HG03280 (cell line): ENCODE measurements at regions not wholly inside any gene's neighbourhood (a gene's known extent, or its start where the extent isn't known, plus 50 kb on each side); places are given as distances from the start of the nearest gene placed in this dataset.
A peak's percentile ranks its signal among the peaks of the same experiment; 100 is the strongest.
"Not testable (repeated sequence)": the region's sequence is repeated elsewhere in the genome, so short reads cannot be mapped to it uniquely, and the experiment has no call there.

Source experiments
- ATAC-seq: cut with Tn5 transposase; IDR thresholded peaks from one replicate; pipeline ENCODE4 v1.9.1; 2021; ENCODE audit warnings: mild to moderate bottlenecking, moderate library complexity; ENCODE audit not compliant: unreplicated experiment

DNA sequence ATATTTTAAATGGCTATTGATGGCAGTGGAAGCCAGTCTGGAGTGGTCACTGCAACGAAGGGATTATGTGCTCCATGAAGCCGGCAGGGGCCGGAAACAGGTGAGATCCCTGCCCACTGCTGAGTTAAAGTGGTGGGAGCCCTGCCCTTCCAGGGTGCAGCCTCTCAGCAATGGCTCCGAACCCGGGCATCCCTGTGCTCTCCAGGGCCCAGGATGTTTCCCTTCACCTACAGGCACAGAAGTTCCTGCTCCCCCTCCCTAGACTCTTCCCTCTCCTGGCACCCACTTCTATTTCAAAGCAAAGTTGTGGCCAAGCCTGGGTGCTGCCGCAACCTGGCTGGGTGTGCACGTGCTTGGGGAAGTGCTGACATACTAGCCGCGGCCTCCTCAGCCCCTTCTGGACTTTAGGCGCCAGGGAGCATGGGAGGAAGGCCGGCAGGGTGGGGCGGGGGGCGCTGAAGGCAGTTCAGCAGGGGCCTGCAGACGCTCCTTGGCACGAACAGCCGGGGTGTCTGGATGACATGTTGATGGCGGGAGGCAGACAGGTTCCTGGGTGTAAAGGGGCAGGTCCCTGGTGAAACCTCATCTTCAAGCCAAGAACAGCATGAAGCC lies 452.3 kb downstream of the HTR1B start:
- no peak for ATAC-seq

DNA sequence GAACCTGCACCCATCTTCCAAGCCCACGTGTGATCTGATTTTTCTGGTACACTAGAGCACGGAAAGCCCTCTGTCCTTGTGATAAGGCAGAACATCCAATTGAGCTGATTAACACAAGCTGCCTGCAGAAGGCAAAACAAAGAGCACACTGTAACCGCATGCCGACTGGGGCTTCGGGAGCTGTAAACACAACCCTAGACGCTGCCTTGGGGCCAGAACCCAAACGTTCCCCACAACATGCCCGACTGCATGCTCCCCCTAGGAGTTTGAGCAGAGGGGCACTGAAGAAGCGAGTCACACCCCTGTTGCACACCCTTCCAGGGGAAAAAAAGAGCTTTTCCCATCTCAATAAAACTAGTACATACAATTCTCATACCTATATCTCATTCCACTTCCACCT lies 470.7 kb downstream of the HTR1B start:
- ATAC-seq, result no peak

DNA sequence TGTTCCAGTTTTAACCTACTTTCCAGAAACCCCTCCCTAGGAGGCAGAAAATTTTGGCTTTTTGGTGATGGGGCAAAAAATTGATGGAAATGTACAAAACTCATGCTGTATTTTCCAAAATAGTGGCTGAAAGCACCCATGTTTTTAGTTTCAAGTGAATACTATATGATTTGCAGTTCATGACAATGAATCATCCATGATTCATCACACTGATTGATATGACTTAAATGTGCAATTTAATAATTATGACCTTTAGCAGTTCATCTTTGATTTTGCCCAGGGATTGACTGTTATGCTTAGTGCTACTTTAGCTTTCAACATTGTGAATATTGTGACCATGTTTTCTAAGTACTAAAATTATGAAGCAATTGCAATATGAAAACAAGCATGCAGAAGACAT lies 478.7 kb downstream of the HTR1B start:
- ATAC-seq, result no peak

DNA sequence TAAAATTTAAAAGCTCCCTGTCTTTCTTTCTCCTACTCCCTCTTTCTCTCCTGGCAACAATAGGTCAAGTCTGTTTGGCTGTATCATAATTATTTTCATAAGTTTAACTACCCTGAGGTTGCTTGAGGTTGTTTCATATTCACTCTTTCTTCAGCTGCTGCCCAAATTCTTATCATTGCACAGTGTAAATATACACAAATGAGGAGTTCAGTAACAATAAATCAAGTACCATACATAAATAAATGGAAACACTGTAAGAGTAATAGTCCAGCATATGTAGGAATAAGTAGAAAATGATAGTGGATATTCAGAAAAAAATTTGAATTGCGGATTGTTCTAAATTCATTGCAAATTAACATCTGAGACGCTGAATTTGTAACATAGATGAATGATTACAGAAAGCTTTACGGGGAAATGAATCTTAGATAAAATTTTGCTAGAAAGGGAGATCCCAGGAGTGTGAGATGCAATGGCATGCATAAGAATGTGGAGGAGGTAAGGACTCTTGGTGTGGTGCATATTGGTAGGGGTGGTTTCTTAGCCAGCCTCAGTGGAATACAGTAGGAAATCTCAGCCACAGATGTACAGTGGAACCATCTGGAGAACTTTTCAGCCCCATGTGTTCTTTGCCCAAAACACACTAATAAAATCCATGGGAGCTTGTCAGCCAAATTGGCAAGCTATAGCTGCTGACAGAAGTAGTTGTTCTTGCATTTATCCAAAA lies 480.7 kb downstream of the HTR1B start:
- no peak for ATAC-seq

DNA sequence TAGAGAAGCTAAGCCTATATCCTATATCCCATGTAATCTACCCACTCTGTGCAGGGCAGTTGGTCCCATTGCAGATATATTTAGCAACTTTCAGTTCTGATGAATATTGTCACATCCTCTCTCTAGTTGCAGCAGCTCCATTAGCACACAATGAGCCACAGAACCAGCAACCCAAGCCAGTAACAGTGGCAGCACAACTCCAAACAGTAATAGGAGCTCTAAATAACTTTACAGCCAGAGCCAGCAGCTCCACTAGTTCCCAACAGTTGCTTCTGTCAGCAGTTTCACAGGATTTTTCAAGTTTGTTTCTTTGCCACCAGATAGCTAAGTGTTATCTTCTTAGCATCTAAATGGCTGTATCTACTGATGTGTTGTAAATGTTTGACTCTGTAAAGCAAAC lies 490.8 kb downstream of the HTR1B start:
- ATAC-seq, result no peak

DNA sequence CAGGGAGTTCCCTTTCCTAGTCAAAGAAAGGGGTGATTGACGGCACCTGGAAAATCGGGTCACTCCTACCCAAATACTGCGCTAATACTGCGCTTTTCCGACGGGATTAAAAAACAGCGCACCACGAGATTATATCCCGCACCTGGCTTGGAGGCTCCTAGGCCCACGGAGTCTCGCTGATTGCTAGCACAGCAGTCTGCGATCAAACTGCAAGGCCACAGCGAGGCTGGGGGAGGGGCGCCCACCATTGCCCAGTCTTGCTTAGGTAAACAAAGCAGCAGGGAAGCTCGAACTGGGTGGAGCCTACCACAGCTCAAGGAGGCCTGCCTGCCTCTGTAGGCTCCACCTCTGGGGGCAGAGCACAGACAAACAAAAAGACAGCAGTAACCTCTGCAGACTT lies 504.1 kb downstream of the HTR1B start:
- ATAC-seq, result not testable (repeated sequence)

DNA sequence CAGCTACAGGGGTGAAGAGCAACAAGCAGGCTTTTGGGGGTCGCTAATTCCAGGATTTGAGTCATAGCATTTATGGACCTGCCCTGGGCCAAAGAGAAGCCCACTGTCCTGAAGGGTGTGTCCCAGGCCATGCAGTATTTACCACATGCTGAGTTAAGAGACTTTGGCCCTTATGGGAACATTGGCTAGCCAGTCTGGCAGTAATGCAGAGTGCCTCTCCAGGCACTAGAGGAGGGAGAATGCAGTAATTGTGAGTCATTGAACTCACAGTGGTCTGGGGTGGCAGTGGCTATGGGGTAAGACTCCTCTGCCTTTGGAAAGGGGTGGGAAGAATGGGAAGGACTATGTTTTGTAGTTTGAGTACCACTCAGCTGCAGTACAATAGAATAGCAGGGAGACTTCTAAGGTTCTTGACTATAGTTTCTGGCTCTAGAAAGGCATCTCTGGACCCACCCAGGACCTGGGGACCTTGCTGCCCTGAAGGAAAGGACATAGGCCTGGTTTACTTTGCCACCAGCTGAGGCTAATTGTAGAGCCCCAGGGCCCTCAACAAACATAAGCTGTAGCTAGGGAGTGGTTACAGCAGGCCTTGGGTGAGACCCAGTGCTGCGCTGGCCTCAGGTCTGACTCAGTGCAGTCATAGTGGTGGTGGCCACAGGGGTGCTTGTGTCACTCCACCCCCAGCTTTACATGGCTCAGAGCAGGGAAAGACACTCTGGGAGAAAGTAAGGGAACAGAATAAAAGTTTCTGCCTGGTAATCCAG lies 520.9 kb downstream of the HTR1B start:
- ATAC-seq, result no peak

DNA sequence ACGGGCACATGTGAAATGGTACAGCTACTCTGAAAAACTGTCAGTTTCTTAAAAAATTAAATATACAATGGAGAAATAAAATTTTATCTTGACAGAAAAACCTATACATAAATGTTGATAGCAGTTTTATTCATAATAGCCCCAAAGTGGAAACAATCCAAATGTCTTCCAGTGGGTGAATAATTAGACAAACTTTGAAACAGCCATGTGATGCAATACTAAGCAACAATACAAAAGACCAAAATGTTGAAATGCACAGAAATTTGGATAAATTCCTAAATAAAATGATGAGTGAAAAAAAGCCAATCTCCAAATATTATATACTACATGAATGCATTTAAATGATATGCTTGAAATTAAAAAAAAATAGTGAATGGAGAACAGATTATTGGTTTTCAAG lies 523.1 kb downstream of the HTR1B start:
- ATAC-seq, result no peak

DNA sequence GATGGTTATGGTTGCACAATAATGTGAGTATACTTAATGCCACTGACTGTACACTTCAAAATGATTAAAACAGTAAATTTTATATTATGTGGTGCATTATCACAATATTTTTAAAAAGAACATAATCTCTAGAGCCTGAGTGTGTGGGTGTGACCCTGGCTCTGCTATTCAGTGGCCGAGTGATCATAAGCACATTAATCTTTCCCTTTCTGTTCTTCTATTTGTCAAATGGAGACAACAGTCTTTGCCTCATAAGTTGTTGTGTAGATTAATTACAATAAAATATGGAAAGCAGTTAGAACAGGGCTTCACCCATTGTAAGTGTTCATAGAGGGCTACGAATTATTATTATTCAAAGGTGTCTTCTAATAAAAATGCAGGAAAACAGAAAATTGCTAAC lies 548.6 kb downstream of the HTR1B start:
- ATAC-seq, result no peak

DNA sequence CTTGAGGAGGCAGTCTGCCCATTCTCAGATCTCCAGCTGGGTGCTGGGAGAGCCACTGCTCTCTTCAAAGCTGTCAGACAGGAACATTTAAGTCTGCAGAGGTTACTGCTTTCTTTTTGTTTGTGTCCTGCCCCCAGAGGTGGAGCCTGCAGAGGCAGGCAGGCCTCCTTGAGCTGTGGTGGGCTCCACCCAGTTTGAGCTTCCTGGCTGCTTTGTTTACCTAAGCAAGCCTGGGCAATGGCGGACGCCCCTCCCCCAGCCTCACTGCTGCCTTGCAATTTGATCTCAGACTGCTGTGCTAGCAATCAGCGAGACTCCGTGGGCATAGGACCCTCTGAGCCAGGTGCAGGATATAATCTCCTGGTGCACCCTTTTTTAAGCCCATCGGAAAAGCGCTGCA lies 557.8 kb downstream of the HTR1B start:
- not testable (repeated sequence) for ATAC-seq

DNA sequence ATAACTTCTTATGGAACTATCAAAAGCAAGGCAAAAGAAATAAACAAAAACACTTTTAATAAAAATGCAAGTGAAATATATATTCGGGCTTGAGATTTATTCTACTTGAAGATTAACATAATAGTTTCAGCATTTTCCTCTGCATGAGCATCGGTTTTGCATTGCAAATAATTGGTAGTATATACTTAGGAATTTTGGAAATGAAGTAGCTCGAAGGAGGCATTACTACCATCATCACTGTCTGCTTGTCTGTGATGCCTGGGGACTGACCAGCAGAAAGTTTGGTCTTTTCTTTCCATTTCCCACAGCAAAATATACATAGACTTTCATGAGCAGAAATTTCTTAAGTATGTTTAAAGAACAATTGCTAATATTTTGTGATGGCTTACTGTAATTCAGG lies 570.7 kb downstream of the HTR1B start:
- no peak for ATAC-seq

DNA sequence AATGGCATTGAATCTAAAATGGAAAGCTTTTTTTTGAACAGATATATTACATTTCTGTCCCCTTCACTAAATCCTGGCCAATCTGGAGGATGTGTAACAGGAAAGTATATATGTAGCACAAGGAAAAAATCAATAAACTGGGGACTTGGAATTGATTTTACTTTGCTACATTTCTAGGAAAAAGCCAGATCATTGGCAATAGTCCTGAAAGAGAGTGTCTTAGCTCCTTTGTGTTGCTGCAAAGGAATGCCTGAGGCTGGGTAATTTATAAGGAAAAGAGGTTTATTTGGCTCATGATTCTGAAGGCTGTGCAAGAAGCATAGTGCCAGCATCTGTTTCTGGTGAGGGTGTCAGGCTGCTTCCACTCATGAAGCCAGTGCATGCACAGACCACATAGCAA lies 574.9 kb downstream of the HTR1B start:
- no peak for ATAC-seq

DNA sequence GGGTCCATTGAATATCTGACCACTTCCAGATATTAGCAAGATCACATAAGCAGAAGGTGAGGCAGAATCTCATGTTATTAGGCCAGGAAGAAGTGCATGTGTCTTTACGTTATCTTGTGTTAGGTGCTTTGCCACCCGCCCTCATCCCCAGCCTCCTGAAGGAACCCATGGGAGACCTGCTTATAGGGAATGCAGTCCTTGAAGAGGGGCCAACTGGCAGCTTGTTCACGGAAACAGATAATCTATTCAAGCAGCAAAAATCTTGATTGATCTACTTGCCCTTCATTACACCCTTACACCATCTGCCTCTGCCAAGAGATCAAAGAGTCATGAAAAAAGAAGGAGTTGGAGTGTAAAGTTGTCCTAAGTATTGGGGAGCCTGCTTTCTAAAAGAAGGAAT lies 576.4 kb downstream of the HTR1B start:
- no peak for ATAC-seq

DNA sequence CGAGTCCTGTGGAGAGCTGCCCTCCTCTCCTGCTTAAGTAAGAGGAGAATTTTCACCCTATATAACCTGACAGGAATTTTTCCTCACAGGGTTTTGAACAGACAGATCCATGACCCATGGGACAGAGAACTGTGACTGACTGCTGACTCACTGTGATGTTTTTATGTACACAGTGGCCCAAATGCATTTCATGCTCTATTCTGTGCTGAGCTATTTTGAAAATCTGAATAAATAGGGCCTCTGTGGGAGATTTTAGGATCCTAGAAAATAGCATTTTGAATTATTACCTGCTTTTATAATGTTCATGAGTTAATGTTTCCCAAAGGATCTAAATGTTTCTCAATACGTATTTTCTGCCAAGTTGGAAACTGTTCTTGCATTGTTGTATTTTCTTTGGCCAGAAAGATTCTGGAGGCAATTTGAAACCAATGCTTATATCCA lies 577.4 kb downstream of the HTR1B start:
- ATAC-seq, result no peak

DNA sequence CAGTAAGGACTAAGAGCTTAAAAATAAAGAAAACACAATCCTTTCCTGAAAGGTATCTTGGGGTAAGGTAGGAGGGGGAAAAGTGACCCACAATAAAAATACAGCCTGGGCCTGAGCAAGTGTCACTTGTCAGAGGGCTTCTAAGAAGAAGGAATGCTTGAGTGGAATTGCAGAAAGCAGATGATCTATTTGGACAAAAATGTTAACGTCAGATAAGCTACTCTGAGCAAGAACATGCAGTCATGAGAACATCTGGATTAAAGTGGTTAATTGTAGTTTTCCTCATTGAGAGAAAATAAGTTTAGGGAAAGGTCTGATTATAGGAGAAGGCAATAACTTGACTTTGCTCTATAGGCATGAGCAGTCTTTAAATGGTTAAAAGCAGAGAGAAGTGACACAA lies 581.9 kb downstream of the HTR1B start:
- ATAC-seq, result no peak

DNA sequence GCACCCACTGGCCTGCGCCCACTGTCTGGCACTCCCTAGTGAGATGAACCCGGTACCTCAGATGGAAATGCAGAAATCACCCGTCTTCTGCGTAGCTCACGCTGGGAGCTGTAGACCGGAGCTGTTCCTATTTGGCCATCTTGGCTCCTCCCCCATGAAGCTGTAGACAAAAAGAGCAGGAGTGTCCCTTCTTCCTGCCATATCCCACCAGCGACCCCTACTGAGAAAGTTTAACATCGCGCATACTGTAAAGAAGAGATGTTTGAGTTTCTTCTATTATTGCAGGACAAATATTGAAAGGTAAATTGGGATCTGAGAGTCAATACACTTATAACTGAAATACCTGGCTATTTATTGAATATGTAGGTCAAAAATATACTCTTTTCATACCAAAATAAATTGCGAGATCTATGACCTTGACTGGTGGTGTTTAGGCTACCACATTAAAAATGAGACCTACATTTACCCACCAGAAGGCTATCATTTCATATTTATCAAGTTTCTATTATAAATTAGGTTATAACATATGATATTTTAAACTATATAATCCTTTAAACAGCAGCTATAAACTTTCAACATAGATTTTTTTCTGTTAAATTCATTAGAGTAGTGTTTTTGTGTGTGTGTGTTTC lies 586.3 kb downstream of the HTR1B start:
- no peak for ATAC-seq

DNA sequence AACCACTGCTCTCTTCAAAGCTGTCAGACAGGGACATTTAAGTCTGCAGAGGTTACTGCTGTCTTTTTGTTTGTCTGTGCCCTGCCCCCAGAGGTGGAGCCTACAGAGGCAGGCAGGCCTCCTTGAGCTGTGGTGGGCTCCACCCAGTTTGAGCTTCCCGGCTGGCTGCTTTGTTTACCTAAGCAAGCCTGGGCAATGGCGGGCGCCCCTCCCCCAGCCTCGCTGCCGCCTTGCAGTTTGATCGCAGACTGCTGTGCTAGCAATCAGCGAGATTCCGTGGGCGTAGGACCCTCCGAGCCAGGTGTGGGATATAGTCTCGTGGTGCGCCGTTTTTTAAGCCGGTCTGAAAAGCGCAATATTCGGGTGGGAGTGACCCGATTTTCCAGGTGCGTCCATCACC lies 586.9 kb downstream of the HTR1B start:
- not testable (repeated sequence) for ATAC-seq

DNA sequence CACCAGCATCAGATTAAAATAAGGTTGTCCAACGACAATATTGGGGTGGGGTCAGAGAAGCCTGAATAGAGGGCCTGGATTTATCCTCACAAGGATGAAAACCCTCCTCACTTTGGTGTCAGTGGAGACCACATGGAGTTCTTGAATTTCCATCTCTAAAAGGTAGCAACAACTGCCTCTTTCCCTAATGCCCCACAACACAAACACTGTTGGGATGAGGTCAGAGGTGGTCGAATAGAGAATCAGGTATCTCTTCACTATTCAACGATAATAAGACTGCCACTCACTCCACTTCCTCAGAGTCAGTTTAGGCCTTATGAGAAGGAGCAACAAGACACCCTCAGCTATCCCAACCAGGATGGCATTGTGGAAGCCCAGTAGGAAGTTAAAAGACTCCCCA lies 596.1 kb downstream of the HTR1B start:
- ATAC-seq, result no peak

DNA sequence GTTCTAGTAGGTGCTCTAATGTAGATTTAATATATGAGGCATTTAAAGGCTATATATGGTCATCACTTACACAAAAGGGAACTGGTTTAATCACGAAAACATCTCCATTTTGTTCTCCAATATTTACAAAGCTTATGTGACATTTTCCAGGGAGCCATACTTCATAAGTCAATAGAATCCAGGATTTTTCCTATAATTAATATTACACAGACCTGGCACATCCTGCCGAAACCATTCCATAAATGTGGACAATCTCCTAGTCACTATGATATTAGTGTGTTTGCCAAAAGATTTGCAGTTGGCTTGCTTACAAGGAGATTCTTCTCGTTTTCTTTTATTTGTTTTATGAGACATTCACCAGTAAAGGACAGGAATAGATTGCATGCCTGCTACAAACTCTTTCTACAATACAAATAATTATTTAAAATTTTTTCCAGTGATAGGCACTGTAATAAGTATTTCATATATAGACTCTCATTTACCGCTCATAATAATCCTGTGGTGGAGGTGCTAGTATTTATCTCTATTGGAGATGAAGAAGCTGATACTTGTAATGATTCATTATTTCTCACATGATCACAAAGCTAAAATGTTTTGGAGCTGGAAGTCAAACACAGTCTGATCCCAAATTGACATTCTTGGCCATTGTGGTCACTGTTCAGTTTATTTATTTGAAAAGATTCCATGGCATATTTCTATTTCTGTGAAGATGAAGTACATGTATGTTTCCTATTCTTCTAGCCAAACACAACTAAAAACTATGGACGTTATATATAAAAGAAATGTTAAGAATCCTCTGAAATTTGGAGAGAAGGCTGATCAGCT lies 597.0 kb downstream of the HTR1B start:
- no peak for ATAC-seq

DNA sequence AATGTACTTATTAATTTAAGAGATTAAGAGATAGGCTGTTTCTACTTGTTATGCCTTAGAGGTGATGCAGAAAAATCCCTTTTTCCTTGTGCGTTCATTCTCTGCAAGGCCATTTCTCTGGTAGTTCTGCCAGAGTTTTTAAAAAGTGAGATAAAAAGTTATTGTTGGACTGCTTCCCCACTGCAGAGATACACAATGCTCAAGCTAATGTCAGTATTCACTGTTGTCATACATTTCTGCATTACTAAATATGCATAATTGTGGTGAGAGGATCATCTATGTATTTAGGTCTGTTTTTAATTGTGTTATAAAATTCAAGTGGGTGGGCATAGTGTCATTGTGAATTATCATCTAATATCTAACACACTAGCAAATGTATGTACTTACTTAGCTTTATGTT lies 600.4 kb downstream of the HTR1B start:
- ATAC-seq, result no peak

DNA sequence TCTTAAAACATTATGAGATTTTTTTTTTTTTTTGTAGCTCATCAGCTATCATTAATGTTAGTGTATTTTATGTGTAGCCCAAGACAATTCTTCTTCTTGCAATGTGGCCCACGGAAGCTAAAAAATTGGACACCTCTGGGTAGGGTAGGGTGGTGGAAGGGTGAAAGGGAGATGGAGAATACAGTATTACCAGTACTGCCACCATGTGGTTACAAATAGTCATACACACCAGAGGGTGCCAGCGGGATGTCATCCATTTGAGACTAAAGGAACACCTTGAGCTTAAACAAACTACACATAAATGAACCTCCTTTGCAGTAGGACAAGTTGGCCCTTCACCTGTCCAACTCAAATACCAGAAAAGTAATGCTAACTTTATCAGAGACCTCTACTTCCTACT lies 601.9 kb downstream of the HTR1B start:
- ATAC-seq, result peak; percentile 73
